SU-DHL-6 (cell line): ENCODE measurements at regions not wholly inside any gene's neighbourhood (a gene's known extent, or its start where the extent isn't known, plus 50 kb on each side); places are given as distances from the start of the nearest gene placed in this dataset.

ENCODE experiments used
- H2AFZ ChIP-seq: fragments of 200-600 bp; sonication (generic); 2 replicates; pipeline ENCODE4 v1.6.1; 2014; ENCODE audit warnings: low read depth, mild to moderate bottlenecking, moderate library complexity, mixed read lengths, antibody characterized with exemption, low read length; ENCODE audit not compliant: severe bottlenecking
- H3F3A ChIP-seq: fragments of 200-600 bp; shearing (Covaris generic); 2 replicates; pipeline ENCODE4 v1.6.0; 2016; ENCODE audit warnings: antibody characterized with exemption, mild to moderate bottlenecking; ENCODE audit not compliant: insufficient read depth
- H3K27ac ChIP-seq: fragments of 200-600 bp; sonication (generic); 2 replicates; pipeline ENCODE4 v1.5.1; 2016; ENCODE audit warnings: low read depth, mild to moderate bottlenecking, low read length, moderate library complexity, mixed read lengths
- H3K27me3 ChIP-seq: fragments of 200-600 bp; sonication (generic), shearing (Covaris generic); 2 replicates; pipeline ENCODE4 v1.6.0; 2014; ENCODE audit warnings: mild to moderate bottlenecking, low read length
- H3K36me3 ChIP-seq: fragments of 200-600 bp; sonication (generic); 2 replicates; pipeline ENCODE4 v1.6.1; 2014; ENCODE audit warnings: mild to moderate bottlenecking, low read length, mixed read lengths
- H3K4me2 ChIP-seq: fragments of 300-600, 200-600 bp; shearing (Covaris generic), sonication (generic); 2 replicates; pipeline ENCODE4 v1.6.0; 2014; ENCODE audit warnings: low read length, low read depth, mild to moderate bottlenecking; ENCODE audit not compliant: poor library complexity, severe bottlenecking
- H3K4me3 ChIP-seq: fragments of 200-600 bp; sonication (generic); 2 replicates; pipeline ENCODE4 v1.5.1; 2014; ENCODE audit warnings: antibody characterized with exemption, low read length, mild to moderate bottlenecking, mixed read lengths; ENCODE audit not compliant: insufficient read depth, poor library complexity, severe bottlenecking
- H3K79me2 ChIP-seq: fragments of 200-600 bp; sonication (generic); 2 replicates; pipeline ENCODE4 v1.6.1; 2014; ENCODE audit warnings: mild to moderate bottlenecking, low read length, moderate library complexity; ENCODE audit not compliant: insufficient read depth
- H3K9ac ChIP-seq: fragments of 200-600 bp; sonication (generic); 2 replicates; pipeline ENCODE4 v1.7.0; 2014; ENCODE audit warnings: mild to moderate bottlenecking, low read length
- H3K9me2 ChIP-seq: fragments of 200-600 bp; sonication (generic); replicated peaks from 2 replicates; pipeline ENCODE4 v1.6.1; 2014; ENCODE audit warnings: low read length; ENCODE audit not compliant: insufficient read depth
- H3K9me3 ChIP-seq: fragments of 200-600 bp; sonication (generic); 2 replicates; pipeline ENCODE4 v1.6.1; 2014; ENCODE audit warnings: low read length, mixed read lengths; ENCODE audit not compliant: insufficient read depth
- H4K20me1 ChIP-seq: fragments of 200-600 bp; sonication (generic); 2 replicates; pipeline ENCODE4 v1.6.1; 2014; ENCODE audit warnings: low read depth, mild to moderate bottlenecking, antibody characterized with exemption, low read length, moderate library complexity, mixed read lengths
- EZH2phosphoT487 ChIP-seq: fragments of 200-600 bp; sonication (generic), shearing (Covaris generic); conservative IDR thresholded peaks from 2 replicates; pipeline ENCODE4 v1.6.1; 2018; ENCODE audit warnings: mild to moderate bottlenecking, antibody characterized with exemption, low read length, moderate library complexity, mixed read lengths
- TF ChIP-seq, protein P1 (sequence below): fragments of 200-600 bp; sonication (generic); IDR thresholded peaks from one replicate; pipeline ENCODE4 v1.5.1; 2017; ENCODE audit warnings: antibody characterized with exemption, mild to moderate bottlenecking, low read length, moderate library complexity; ENCODE audit not compliant: insufficient read depth, poor library complexity, severe bottlenecking

DNA sequence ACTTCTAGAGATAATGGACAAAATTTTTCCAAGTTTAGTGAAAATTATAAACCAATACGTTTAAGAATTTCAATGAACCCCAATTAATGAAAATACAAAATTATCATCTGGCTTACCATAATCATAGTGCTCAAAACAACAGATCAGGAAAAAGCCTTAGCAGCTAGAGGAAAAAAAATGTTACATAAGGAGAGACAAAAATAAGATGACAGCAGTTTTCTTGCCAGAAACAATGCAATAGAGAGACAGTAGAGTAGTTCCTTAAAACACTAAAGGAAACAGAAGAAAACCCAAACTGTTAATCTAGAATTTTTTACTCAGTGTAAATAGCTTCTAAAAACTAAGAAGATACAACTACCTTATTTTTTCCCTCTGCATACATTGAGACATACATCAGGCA lies 341.7 kb upstream of the CHORDC1 start:
- Histone ChIP-seq H3K27ac (no peak overlapping the region), H3F3A (no peaks in the 10 kb centered on the region), H4K20me1 (no peaks in the 10 kb centered on the region), H3K79me2 (no peaks in the 10 kb centered on the region), H3K4me3 (no peak overlapping the region), H3K4me2 (no peak overlapping the region), H3K36me3 (no peaks in the 10 kb centered on the region), H3K9ac (no peak overlapping the region), H3K9me3 (no peaks in the 10 kb centered on the region), H3K9me2 (no peaks in the 10 kb centered on the region), H2AFZ (no peak overlapping the region), H3K27me3 (no peaks in the 10 kb centered on the region)
- TF ChIP-seq EZH2phosphoT487: no peak
- TF ChIP-seq, protein P1, sequence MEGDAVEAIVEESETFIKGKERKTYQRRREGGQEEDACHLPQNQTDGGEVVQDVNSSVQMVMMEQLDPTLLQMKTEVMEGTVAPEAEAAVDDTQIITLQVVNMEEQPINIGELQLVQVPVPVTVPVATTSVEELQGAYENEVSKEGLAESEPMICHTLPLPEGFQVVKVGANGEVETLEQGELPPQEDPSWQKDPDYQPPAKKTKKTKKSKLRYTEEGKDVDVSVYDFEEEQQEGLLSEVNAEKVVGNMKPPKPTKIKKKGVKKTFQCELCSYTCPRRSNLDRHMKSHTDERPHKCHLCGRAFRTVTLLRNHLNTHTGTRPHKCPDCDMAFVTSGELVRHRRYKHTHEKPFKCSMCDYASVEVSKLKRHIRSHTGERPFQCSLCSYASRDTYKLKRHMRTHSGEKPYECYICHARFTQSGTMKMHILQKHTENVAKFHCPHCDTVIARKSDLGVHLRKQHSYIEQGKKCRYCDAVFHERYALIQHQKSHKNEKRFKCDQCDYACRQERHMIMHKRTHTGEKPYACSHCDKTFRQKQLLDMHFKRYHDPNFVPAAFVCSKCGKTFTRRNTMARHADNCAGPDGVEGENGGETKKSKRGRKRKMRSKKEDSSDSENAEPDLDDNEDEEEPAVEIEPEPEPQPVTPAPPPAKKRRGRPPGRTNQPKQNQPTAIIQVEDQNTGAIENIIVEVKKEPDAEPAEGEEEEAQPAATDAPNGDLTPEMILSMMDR: no peak

DNA sequence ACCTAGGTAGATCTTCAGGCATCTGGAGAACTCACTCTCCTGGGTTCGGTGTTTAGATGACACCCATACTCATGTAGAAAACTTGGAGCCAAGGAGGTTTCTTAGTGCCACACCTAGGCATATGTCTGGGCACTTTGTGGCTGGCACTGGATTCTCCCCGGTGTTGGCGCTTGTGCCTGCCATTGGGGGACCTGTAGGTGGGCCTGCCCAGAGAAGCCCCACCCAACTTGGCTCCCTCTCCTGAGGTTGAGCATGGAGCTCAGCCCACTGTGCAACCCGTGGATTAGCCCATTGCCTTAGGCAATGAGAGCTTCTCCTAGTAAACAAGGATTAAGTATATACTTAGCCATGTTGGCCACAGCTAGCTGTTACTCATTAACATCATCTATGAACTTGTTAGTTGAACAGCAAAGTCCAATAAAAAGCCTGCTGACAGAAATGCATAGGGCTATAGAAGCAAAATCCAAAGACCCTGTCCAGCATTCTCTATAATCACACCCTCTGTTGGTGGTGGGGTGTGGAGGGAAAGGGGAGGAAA lies 335.5 kb upstream of the CHORDC1 start:
- no peak overlapping the region for H3K4me3 ChIP-seq

DNA sequence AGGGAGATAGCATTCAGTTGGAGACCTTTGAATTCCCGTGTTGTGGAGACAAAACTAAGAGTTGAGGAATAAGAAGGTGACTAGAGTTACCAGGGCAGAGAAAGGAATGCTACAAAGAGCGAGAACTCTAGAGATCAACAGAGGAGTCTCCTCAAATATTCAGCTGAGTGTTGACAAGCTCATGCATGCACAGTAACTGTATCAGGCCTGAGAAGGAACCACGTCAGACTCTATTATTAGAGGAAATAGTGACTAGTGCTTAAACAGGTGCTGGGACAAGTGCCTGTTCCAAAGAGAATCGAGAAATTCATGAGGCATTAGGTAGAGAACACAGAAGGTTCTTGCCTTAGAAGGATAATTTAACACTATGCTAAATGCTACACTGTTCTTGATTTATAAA lies 333.8 kb upstream of the CHORDC1 start:
- Histone ChIP-seq H3K36me3 (no peaks in the 10 kb centered on the region), H4K20me1 (no peaks in the 10 kb centered on the region), H2AFZ (no peak overlapping the region), H3K27ac (no peak overlapping the region), H3K27me3 (no peaks in the 10 kb centered on the region), H3K4me3 (no peak overlapping the region), H3K4me2 (no peak overlapping the region), H3K9me3 (no peaks in the 10 kb centered on the region), H3K9me2 (no peaks in the 10 kb centered on the region), H3K79me2 (no peaks in the 10 kb centered on the region), H3F3A (no peaks in the 10 kb centered on the region), H3K9ac (no peak overlapping the region)
- no peak for TF ChIP-seq EZH2phosphoT487

More for the DNA sequence above, 335.5 kb upstream of the CHORDC1 start:
- Histone ChIP-seq H3F3A (no peaks in the 10 kb centered on the region), H3K27me3 (no peaks in the 10 kb centered on the region), H3K36me3 (no peaks in the 10 kb centered on the region), H3K4me2 (no peak overlapping the region), H4K20me1 (no peaks in the 10 kb centered on the region), H3K27ac (no peak overlapping the region), H3K79me2 (no peaks in the 10 kb centered on the region), H3K9ac (no peak overlapping the region), H2AFZ (no peak overlapping the region), H3K9me3 (no peaks in the 10 kb centered on the region), H3K9me2 (no peaks in the 10 kb centered on the region)
- no peak for TF ChIP-seq EZH2phosphoT487
- TF ChIP-seq, protein P1: no peak

DNA sequence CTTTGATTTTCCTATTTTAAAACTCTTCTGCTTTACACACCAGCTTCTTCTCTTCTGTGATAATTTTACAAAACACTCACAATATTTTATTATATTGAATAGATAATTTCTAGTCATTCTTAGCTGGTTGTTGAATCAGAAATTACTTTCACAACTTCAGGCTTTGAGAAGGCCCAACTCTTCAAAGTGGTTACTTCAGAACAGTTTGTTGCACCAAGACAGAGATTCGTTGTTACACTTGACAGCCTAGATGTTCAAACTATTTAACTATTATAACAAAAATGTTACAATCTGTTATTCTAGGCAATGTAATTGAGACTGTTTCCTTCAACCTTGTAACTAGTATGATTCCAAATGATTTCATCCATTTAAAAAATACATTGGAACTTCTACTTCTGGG lies 333.2 kb upstream of the CHORDC1 start:
- Histone ChIP-seq H4K20me1 (no peaks in the 10 kb centered on the region), H2AFZ (no peak overlapping the region), H3F3A (no peaks in the 10 kb centered on the region), H3K9ac (no peak overlapping the region), H3K36me3 (no peaks in the 10 kb centered on the region), H3K79me2 (no peaks in the 10 kb centered on the region), H3K9me2 (no peaks in the 10 kb centered on the region), H3K27me3 (no peaks in the 10 kb centered on the region), H3K4me3 (no peak overlapping the region), H3K4me2 (no peak overlapping the region), H3K9me3 (no peaks in the 10 kb centered on the region), H3K27ac (no peak overlapping the region)
- TF ChIP-seq, protein P1: no peak
- TF ChIP-seq EZH2phosphoT487: no peak
